ENCODE measurements at regions not wholly inside any gene's neighbourhood (a gene's known extent, or its start where the extent isn't known, plus 50 kb on each side); places are given as distances from the start of the nearest gene placed in this dataset.
A peak's percentile ranks its signal among the peaks of the same experiment; 100 is the strongest.

DNA sequence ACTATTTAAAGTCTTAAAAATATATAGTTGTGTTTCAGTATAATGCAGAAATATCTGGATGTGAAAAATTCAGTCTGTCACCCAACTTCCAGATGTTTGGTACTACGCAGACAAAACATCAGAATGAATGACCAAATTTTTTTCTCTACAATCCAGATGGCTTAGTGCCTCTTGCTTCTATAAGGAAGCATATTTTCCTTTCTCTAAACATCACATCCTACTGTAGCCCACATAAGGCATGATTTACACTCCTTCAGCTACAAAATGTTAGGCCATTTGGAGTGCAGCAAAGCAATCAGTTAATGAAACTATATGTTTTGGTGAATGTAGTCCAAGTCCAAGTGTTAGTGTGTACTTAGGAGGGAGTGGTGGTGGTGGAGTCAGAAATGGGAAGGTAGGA is 162.9 kb upstream of the SIX2 start:
- no peak for DNase-seq

DNA sequence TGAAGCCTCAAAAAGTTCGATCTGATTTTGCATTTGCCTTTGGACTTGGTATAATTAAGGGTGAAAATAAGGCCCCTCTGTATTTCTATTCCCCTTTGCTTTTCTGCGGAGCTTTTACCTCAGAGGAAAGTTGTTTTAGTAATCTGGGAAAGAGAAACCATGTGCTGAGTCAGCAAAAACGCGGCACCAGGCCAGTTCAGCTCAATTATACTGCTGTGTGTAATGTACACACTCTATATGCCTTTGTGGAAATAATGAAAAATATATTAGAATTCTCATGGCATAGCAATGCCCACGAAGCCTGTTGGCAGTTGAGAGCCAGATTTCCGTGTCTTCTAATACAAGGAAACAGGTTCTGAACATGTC is 161.9 kb upstream of the SIX2 start:
- no peak for DNase-seq

DNA sequence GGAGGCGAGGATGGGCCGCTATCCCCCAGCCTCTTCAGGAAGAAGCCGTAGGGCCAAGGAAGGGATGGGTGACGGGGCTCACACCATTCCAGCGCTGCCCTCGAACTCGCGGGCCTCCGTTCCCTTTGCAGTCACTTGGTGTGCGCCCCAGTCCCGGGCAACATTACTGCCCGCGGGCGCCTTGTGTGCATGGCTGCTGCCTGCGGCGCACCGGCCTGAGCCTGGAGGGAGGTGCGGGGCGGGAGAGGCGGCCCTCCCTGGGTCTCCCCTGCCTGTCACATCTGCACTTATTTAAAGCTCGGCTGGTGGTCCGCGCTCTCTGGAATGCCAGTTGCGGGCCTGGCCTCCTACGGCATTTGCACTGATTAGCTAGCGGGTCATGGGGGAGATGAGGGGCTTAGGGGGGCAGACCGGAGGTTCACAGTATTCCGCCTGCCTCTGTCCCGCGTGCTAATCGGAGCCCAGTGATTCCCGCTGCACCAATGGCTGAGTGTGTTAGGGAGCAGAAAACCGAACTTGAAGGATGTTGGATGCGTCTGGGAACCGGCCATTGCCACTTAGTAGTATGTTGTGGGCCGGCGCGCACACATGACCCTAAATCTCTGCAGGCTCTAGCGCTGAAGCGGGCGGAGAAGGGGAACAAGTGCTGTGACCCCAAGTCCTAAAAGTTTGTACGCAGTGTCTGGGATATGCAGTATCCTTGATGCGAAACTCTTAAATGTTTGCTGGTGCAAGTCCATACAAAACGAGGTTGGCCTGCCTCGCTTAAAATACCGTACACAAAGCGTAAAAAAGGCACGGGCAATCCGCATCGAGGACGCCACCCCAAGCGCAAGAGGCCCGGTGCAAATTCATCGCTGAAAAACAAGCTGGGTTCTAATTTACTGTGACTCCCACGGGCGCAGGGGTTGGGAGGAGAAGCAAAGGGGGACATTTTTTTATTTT is 161.2 kb upstream of the SIX2 start:
- DNase-seq: peak; percentile 58 to 74

DNA sequence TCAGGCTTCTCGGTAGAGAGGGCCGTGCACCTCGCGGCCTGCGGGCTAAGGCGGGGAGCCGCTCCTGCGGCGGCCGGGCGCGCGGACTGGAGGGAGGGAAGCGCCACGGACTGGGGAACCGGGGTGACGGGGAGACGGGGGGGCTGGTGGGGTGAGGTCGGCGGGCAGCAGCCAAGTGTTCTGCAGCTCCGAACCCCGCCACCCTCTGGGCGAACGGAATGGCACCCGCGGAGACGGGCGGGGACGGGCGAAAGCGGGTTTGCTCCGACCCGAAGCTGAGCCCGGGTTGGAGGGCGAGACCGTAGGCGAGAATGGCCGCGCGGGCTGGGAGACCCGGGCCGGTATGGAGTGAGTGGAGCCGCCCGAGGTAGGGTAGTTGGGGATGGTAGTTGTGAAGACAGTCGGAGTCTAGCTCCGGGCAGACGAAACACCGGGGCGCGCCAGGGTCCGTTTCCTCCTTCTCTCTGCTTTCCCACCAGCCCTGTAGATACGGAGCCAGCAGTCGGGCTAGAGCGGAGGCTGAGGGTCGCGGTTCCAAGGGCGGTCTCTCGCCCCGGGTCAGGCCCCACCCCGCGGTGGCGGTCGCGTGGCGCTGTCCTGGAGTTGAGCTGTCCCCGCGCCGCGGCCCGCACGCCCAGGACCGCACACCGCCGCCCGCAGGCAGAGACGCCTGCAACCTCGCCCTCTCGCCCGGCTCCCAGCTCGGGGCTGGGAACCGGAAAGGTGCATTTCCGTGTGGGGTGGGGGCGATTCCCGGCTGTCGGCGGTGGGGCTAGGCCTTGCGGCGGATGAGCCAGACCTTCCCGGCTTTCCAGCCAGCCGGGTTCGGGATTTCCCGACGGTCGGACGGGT is 160.3 kb upstream of the SIX2 start:
- peak; percentile 48 to 58 for DNase-seq

DNA sequence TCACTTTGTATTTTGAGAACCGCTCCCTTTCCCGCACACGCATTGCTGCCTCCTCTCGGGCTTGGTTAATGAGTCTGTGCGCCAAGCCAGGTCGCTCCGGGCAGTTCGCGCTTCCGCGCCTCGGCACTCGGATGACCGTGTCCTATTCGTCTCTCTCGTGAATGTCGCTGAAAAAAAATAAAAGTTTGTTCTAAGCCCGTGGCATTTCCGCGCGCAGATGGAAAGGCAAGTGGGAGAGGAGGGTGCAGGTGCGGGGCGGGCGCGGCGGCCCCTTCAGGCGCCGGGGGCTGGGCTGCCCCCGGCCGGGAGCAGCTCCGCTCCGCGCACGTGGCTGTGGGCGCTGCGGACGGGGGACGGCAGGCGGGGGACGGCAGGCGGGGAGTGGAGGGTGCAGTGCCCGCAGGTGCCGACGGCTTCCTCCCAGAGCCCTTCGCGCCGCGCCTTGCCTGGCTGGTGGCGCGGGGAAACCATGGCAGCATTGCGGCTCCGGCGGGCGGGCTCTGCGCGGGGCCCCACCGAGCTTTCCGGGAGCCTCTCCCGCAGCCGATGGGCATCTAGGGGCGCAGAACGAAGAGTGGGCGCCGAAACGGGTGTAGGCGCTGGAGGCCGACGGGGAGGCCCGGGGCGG is 159.6 kb upstream of the SIX2 start:
- DNase-seq: peak; percentile 28 to 56

DNA sequence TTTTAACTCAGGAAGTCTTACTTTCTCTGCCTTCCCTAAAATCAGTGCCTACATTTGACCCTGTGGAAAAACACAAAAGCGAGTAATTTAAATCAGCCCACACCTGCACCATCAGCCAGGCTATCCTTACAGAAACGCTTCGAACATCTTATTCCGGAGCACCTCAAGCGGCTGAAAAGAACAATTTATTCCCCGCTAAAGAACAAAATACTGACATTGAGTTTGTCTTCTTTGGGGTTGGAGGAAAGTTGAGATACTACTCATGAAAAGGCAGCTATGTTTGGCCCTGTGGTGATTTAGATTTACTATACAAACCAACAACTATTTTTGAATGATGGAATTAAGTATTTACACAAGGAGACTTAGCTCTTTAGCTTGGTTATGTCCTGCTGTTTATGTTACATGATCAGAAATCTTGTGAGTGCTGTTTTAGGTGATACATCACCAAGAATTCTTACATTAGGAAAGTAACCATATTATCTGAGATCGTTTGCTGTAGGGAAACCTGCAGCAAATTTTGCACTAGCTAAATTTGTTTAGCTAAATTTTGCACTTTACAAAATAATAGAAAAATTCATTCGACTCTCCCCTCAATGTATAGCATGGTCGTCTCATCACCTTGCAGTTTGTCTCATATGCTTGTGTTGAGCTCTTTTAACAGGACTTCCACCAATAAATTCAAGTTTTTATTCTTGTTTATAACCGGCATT is 158.8 kb upstream of the SIX2 start:
- DNase-seq: peak in 1 of 2 experiments; percentile 12

DNA sequence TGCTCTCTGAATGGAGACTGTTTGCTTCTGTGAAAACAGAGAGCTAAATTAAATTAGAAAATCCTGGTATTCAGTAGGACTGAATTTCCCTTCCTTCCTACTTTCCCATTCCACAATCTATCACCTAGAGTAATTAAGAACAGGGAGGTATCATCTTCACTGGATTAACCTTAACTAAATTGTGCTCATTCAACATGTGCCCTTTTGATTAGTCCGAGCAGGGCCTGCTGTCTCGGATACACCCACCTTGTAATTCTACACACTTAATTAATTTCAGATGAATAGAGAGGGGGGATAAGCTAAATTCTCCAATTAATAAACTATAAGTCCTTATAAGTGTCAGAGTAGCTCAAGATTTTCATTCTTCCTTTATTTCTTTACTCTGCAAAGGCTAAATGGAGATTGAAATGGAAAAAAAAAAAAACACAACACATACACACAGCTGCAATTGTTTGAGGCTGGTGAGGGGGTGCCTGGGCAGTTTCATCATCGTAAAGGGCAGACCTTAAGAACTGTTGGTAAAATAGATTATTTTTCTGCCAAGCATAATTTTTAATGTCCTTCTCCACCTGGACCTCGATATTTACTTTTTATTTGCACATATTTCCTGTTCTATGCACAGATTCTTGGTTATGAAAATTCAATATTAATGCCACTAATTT is 157.1 kb upstream of the SIX2 start:
- peak in 1 of 2 experiments; percentile 44 for DNase-seq

GRCh38 chr2:45162711-45163110 is 153.5 kb upstream of the SIX2 start:
- no peak for DNase-seq

GRCh38 chr2:45156605-45157004 is 147.4 kb upstream of the SIX2 start:
- DNase-seq: no peak

GRCh38 chr2:45154606-45155155 is 145.4 kb upstream of the SIX2 start:
- DNase-seq: no peak

DNA sequence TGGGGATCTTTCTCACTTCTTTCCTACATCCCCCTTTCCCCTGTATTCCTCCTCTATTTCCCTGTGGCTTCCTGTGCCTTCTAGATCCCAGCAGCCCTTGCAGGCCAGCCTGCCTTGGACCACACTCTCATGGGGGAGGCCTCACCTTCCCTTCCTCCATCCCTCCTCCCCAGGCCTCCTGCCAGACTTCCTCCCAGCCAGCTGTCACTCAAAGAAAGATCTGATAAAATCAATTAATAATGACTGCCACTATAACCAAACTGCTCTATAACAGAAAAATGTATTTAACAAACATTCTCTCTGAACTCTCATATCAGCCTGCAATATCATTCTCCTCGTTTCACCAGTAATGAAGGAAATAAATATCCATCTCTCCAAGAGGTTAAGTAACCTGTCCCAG is 144.9 kb upstream of the SIX2 start:
- no peak for DNase-seq

GRCh38 chr2:45153121-45153520 is 143.9 kb upstream of the SIX2 start:
- no peak for DNase-seq

DNA sequence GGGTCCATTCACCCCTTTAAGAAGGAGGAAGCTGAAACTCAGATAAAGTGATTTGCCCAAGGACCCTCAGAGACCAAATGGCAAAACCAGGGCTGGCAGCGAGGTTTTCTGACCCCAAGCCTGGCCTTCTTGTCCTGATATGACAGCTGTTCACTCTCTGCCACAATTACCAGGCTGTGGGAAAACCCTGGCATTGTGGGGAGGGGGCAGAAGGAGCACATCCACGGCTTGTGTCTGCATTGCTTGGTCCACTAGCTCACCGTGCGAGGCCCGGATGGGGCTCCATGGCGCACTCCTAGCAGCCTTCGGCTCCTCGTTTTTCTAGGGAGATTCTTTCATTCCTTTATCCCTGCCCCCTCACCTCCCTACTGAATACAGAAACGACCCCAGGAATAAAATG is 143.4 kb upstream of the SIX2 start:
- no peak for DNase-seq

DNA sequence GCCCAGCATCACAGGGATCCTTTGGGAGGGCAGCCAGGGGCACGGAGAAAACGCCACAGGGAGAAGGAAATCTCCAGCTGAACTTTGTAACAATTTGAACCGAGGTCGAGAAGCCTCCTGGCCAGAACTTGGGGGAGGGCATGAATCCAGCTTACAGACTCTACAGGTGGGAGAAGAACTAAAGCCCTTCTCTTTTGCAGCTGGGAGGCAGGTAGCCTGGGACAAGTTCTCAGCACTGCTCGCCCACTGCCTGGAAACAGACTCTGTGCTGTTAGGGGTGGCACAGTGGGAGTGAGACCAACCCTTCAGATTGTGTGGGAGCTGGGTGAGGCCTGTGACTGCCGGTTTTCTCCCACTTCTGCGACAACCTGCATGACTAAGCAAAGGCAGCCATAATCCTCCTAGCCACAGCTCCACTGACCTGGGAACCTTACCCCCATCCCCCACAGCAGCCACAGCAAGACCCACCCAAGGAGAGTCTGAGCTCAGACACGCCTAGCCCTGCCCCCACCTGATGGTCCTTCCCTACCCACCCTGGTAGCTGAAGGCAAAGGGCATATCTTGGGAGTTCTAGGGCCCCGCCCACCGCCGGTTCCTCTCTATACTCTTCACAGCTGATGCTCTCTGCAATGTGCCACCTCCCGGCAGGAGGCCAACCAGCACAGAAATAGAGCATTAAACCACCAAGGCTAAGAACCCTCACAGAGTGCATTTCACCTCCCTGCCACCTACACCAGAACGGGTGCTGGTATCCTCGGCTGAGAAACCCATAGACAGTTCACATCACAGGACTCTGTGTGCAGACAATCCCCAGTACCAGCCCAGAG is 136.0 kb upstream of the SIX2 start:
- no peak for DNase-seq

GRCh38 chr2:45141883-45142866 is 132.9 kb upstream of the SIX2 start:
- DNase-seq: no peak

- no peak for DNase-seq
Observed at GRCh38 chr2:45140675-45141074, 131.4 kb upstream of the SIX2 start.

DNA sequence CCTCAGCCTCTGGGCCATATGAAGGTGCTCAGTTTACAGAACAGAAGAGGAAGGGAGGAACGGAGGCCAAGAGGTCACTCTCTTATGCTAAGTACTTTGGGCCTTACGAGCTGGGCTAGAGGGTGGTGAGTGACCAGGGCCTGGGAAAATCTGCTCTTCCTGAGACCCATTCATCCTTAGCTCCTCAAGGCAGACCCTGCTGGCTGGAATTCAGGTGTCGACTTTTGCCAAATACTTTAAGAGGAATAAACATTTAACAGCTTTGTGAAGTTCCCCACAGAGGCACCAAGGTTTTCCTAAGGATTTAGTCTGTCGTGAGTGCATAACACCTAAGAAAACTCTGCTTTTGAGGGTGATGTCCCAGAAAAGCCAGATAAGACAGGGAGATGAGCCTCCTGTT is 129.7 kb upstream of the SIX2 start:
- no peak for DNase-seq

- no peak for DNase-seq
Observed at GRCh38 chr2:45137966-45138695, 128.9 kb upstream of the SIX2 start.

DNA sequence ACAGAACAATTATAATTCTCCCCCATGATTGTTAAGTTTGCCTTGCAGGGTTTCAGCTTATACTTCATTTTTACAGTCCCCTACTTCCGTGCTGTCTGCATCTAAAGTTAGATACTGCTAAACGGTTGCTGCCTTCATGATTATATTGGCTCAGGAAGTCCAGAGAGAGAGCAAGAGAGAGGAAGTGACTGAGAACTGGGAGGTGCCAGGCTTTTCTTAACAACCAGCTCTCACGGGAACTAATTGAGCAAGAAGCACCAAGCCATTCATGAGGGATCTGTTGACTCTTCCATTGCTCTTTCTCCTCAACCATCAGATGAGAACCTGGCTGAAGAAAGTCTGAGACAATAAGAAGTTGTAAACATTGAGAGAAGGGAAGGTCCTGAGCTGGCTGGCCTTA is 125.5 kb upstream of the SIX2 start:
- no peak for DNase-seq
